H1 (cell line): ENCODE measurements at regions not wholly inside any gene's neighbourhood (a gene's known extent, or its start where the extent isn't known, plus 50 kb on each side); places are given as distances from the start of the nearest gene placed in this dataset.

ENCODE experiments used
- CTCF ChIA-PET: fragments of 300-600 bp; sonication (Branson Sonifier 250); formaldehyde crosslinking; loops from one replicate; lab custom pipeline; 2021; ENCODE audit not compliant: partially characterized antibody; lab: Charles Lee
- POLR2A ChIA-PET: fragments of 300-600 bp; sonication (Branson Sonifier 250); formaldehyde crosslinking; loops from one replicate; lab custom pipeline; 2021; ENCODE audit warnings: inconsistent platforms; ENCODE audit not compliant: partially characterized antibody; lab: Charles Lee
- DNase-seq, 2 experiments: peaks; one replicate each; pipeline versions ENCODE4 v3.0.0 to v3.0.0-alpha.2; 2010 to 2022; ENCODE audit warnings: low spot score in 2 of 2, low read depth in 1 of 2, mixed read lengths in 1 of 2
- FAIRE-seq: peaks from 2 replicates; lab custom pipeline; 2011; peaks lifted over from hg19 to GRCh38; lab: Jason Lieb, UNC
- H2AFZ ChIP-seq: 2 replicates; pipeline ENCODE4 v1.8.1; 2012; ENCODE audit warnings: low read length, inconsistent platforms
- H2AK5ac ChIP-seq: 2 replicates; pipeline ENCODE4 v1.6.1; 2013; ENCODE audit warnings: low read depth, low read length
- H2BK120ac ChIP-seq: replicated peaks from 2 replicates; pipeline ENCODE3; 2013; ENCODE audit warnings: low read depth, low read length, inconsistent platforms
- H2BK12ac ChIP-seq: 2 replicates; pipeline ENCODE4 v1.6.1; 2013; ENCODE audit warnings: low read depth, low read length
- H2BK15ac ChIP-seq: 2 replicates; pipeline ENCODE4 v1.6.1; 2013; ENCODE audit warnings: low read length
- H2BK20ac ChIP-seq: 2 replicates; pipeline ENCODE4 v1.6.1; 2013; ENCODE audit warnings: low read length
- H2BK5ac ChIP-seq: 2 replicates; pipeline ENCODE4 v1.6.1; 2013; ENCODE audit warnings: low read depth, low read length
- H3K14ac ChIP-seq: 2 replicates; pipeline ENCODE4 v1.6.1; 2013; ENCODE audit warnings: inconsistent platforms; ENCODE audit not compliant: insufficient read length
- H3K18ac ChIP-seq: 2 replicates; pipeline ENCODE4 v1.6.1; 2013; ENCODE audit warnings: low read length; ENCODE audit errors: extremely low read depth
- H3K23ac ChIP-seq: 2 replicates; pipeline ENCODE4 v1.6.1; 2013; ENCODE audit warnings: inconsistent platforms; ENCODE audit not compliant: insufficient read length
- H3K23me2 ChIP-seq: 2 replicates; pipeline ENCODE4 v1.6.1; 2013; ENCODE audit warnings: low read depth, low read length
- H3K27ac ChIP-seq: 2 replicates; pipeline ENCODE4 v1.6.1; 2011; ENCODE audit warnings: low read depth, low read length, inconsistent platforms
- H3K27me3 ChIP-seq, 4 experiments: replicated peaks in 1 of 4; 1 replicate in 1 of 4; 2 replicates in 3 of 4; pipeline versions ENCODE4 v1.6.1 to v1.8.1; 2011 to 2013; ENCODE audit warnings: low read length in 3 of 4, mild to moderate bottlenecking in 3 of 4, inconsistent platforms in 2 of 4, mixed read lengths in 2 of 4, moderate library complexity in 1 of 4; ENCODE audit not compliant: control insufficient read depth in 3 of 4, insufficient read depth in 3 of 4; ENCODE audit errors: extremely low read depth in 1 of 4
- H3K36me3 ChIP-seq, 4 experiments: 2 replicates each; pipeline versions ENCODE4 v1.6.1 to v1.8.1; 2011 to 2013; ENCODE audit warnings: mild to moderate bottlenecking in 4 of 4, low read length in 3 of 4, moderate library complexity in 2 of 4, control low read depth in 1 of 4, inconsistent platforms in 1 of 4; ENCODE audit not compliant: insufficient read depth in 4 of 4, control insufficient read depth in 2 of 4
- H3K4ac ChIP-seq: replicated peaks from 2 replicates; pipeline ENCODE3; 2013; ENCODE audit warnings: low read length, low read depth, mixed read lengths, inconsistent platforms; ENCODE audit not compliant: insufficient read length
- H3K4me1 ChIP-seq, 4 experiments: replicated peaks in 1 of 4; 1 replicate in 1 of 4; 2 replicates in 3 of 4; pipeline versions ENCODE4 v1.6.1 to v1.8.1; 2011 to 2013; ENCODE audit warnings: low read length in 3 of 4, inconsistent platforms in 2 of 4, mixed read lengths in 1 of 4; ENCODE audit not compliant: insufficient read depth in 4 of 4, control insufficient read depth in 3 of 4
- H3K4me2 ChIP-seq, 2 experiments: 2 replicates each; pipeline versions ENCODE4 v1.6.1 to v1.8.1; 2011 to 2013; ENCODE audit warnings: low read depth in 2 of 2, low read length in 2 of 2, control low read depth in 1 of 2, inconsistent platforms in 1 of 2, mild to moderate bottlenecking in 1 of 2; ENCODE audit not compliant: insufficient read depth in 1 of 2
- H3K4me3 ChIP-seq, 4 experiments: fragments of 200-600, 300-600 bp in 1 of 4; sonication (generic), shearing (Covaris generic), sonication (Bioruptor Twin) in 1 of 4; 2 replicates each; pipeline versions ENCODE4 v1.5.1 to v1.8.1; 2011 to 2016; ENCODE audit warnings: low read length in 4 of 4, low read depth in 3 of 4, control low read depth in 2 of 4, inconsistent platforms in 2 of 4, mild to moderate bottlenecking in 2 of 4, mixed read lengths in 1 of 4, moderate library complexity in 1 of 4; ENCODE audit not compliant: insufficient read depth in 2 of 4; ENCODE audit errors: extremely low read depth in 1 of 4
- H3K56ac ChIP-seq: replicated peaks from 2 replicates; pipeline ENCODE3; 2013; ENCODE audit warnings: low read depth, mild to moderate bottlenecking, mixed read lengths, low read length, inconsistent platforms; ENCODE audit not compliant: insufficient read length
- H3K79me1 ChIP-seq: 2 replicates; pipeline ENCODE4 v1.6.1; 2013; ENCODE audit warnings: low read depth, low read length, control low read depth
- H3K79me2 ChIP-seq, 2 experiments: 2 replicates each; pipeline versions ENCODE4 v1.6.1 to v1.8.1; 2012 to 2013; ENCODE audit warnings: low read length in 2 of 2, mild to moderate bottlenecking in 2 of 2, inconsistent platforms in 1 of 2; ENCODE audit not compliant: insufficient read depth in 2 of 2, control insufficient read depth in 1 of 2
- H3K9ac ChIP-seq, 4 experiments: replicated peaks in 1 of 4; 1 replicate in 1 of 4; 2 replicates in 3 of 4; pipeline versions ENCODE4 v1.6.1 to v1.8.1; 2011 to 2013; ENCODE audit warnings: low read depth in 3 of 4, low read length in 3 of 4, control low read depth in 2 of 4, mild to moderate bottlenecking in 2 of 4, moderate library complexity in 2 of 4, inconsistent platforms in 1 of 4; ENCODE audit errors: extremely low read depth in 1 of 4
- H3K9me3 ChIP-seq, 2 experiments: 2 replicates each; pipeline versions ENCODE4 v1.6.1 to v1.8.1; 2012 to 2013; ENCODE audit warnings: mild to moderate bottlenecking in 2 of 2, moderate library complexity in 2 of 2, control low read depth in 1 of 2, inconsistent platforms in 1 of 2, low read depth in 1 of 2, low read length in 1 of 2, mixed read lengths in 1 of 2; ENCODE audit not compliant: insufficient read depth in 2 of 2
- H4K20me1 ChIP-seq, 2 experiments: replicated peaks in 1 of 2; 2 replicates each; pipeline versions ENCODE3 to v1.8.1; 2011 to 2013; ENCODE audit warnings: inconsistent platforms in 2 of 2, low read length in 2 of 2, mild to moderate bottlenecking in 1 of 2; ENCODE audit not compliant: insufficient read depth in 2 of 2, control insufficient read depth in 1 of 2
- H4K5ac ChIP-seq: 2 replicates; pipeline ENCODE4 v1.6.1; 2013; ENCODE audit warnings: low read length, low read depth, mixed read lengths, inconsistent platforms; ENCODE audit not compliant: insufficient read length
- H4K8ac ChIP-seq: 2 replicates; pipeline ENCODE4 v1.8.0; 2013; ENCODE audit warnings: mild to moderate bottlenecking, moderate library complexity, low read length, inconsistent platforms; ENCODE audit not compliant: insufficient read depth; ENCODE audit errors: extremely low read depth
- H4K91ac ChIP-seq: replicated peaks from 2 replicates; pipeline ENCODE3; 2013; ENCODE audit warnings: low read length, mixed read lengths, inconsistent platforms; ENCODE audit not compliant: insufficient read length
- ATF2 ChIP-seq: IDR thresholded peaks from 2 replicates; pipeline ENCODE4 v1.6.1; 2012; ENCODE audit warnings: low read length, inconsistent platforms
- CHD1 ChIP-seq: IDR thresholded peaks from 2 replicates; pipeline ENCODE4 v1.6.1; 2012; ENCODE audit warnings: low read depth, low read length, improper control_type of control experiment
- HDAC6 ChIP-seq: IDR thresholded peaks from one replicate; pipeline ENCODE4 v1.7.1; 2012; ENCODE audit warnings: low read depth, mild to moderate bottlenecking, inconsistent platforms, low read length, moderate library complexity
- KDM1A ChIP-seq: fragments of 200-600, 300-600 bp; sonication (generic); IDR thresholded peaks from 2 replicates; pipeline ENCODE4 v1.7.1; 2016; ENCODE audit warnings: mild to moderate bottlenecking, low read length, borderline replicate concordance
- KDM5A ChIP-seq: fragments of 200-600 bp; IDR thresholded peaks from 2 replicates; pipeline ENCODE4 v1.7.1; 2012; ENCODE audit warnings: mild to moderate bottlenecking, low read length, inconsistent platforms, mixed read lengths
- NANOG ChIP-seq: IDR thresholded peaks from 2 replicates; pipeline ENCODE4 v1.6.1; 2011; ENCODE audit warnings: low read length, low read depth, mild to moderate bottlenecking, inconsistent platforms; ENCODE audit not compliant: insufficient read depth, poor library complexity, severe bottlenecking
- RAD21 ChIP-seq, 2 experiments: IDR thresholded peaks in 1 of 2; conservative IDR thresholded peaks in 1 of 2; 2 replicates each; pipeline ENCODE4 v1.6.1; 2011; ENCODE audit warnings: low read depth in 2 of 2, low read length in 2 of 2, improper control_type of control experiment in 1 of 2, inconsistent platforms in 1 of 2, mild to moderate bottlenecking in 1 of 2, moderate library complexity in 1 of 2
- SIN3A ChIP-seq, 2 experiments: IDR thresholded peaks in 1 of 2; conservative IDR thresholded peaks in 1 of 2; 2 replicates each; pipeline ENCODE4 v1.6.1; 2011 to 2012; ENCODE audit warnings: low read length in 2 of 2, improper control_type of control experiment in 1 of 2, low read depth in 1 of 2, mild to moderate bottlenecking in 1 of 2
- TCF12 ChIP-seq: IDR thresholded peaks from 2 replicates; pipeline ENCODE4 v1.6.1; 2011; ENCODE audit warnings: low read depth, mild to moderate bottlenecking, low read length
- WGBS, 2 experiments: shearing (Covaris generic) in 1 of 2; methylation state at CpG; one replicate each; pipeline versions ENCODE4 v1.1.6 to v1.1.7; 2013 to 2015; ENCODE audit warnings: low lambda C conversion rate in 2 of 2, mixed read lengths in 2 of 2, inconsistent platforms in 1 of 2, low coverage in 1 of 2, missing lambda C conversion rate in 1 of 2; ENCODE audit not compliant: insufficient replicate concordance in 2 of 2, insufficient coverage in 1 of 2, insufficient read length in 1 of 2; ENCODE audit errors: extremely low coverage in 1 of 2, missing lambda C conversion rate in 1 of 2; 5-methylcytosine and 5-hydroxymethylcytosine counted together

- Histone ChIP-seq H3K14ac (no peak overlapping the region), H4K91ac (no peak overlapping the region), H3K23me2 (no peaks in the 10 kb centered on the region), H3K79me2 (no peaks in the 10 kb centered on the region), H4K5ac (no peak overlapping the region), H3K4me2 (no peak overlapping the region), H4K20me1 (no peaks in the 10 kb centered on the region), H3K36me3 (no peaks in the 10 kb centered on the region), H2BK5ac (no peak overlapping the region), H3K18ac (no peak overlapping the region), H3K4me1 (peaks cover 0 to 8% (median 3%) of the 10 kb centered on the region in 4 experiments; a peak in 3 of 7 replicates), H2BK15ac (no peak overlapping the region), H4K8ac (no peak overlapping the region), H2AFZ (no peak overlapping the region), H2BK12ac (no peak overlapping the region), H3K79me1 (no peaks in the 10 kb centered on the region), H3K9ac (no peak overlapping the region), H3K56ac (no peak overlapping the region), H3K27me3 (no peaks in the 10 kb centered on the region), H3K4me3 (no peak overlapping the region), H2BK120ac (no peak overlapping the region), H2BK20ac (no peak overlapping the region), H3K23ac (no peak overlapping the region), H3K27ac (no peak overlapping the region), H2AK5ac (no peak overlapping the region), H3K9me3 (no peaks in the 10 kb centered on the region), H3K4ac (no peak overlapping the region)
- no peak for FAIRE-seq
- ChIA-PET POLR2A (no interaction called here), CTCF (no interaction called here)
- TF ChIP-seq KDM5A = no peak
- TF ChIP-seq NANOG = no peak
- no peak for TF ChIP-seq ATF2
- TF ChIP-seq HDAC6 = no peak
- TF ChIP-seq SIN3A (conservative IDR thresholded peaks at IDR 0.05 in 1 of 2, IDR thresholded peaks at IDR 0.05 in 1 of 2; ENCODE audit: low read depth in 1 of 2, low read length in 2 of 2) = no peak
- no peak for TF ChIP-seq KDM1A
- no peak for TF ChIP-seq CHD1
- no peak for TF ChIP-seq RAD21 (IDR thresholded peaks at IDR 0.05 in 1 of 2, conservative IDR thresholded peaks at IDR 0.05 in 1 of 2; ENCODE audit: low read depth in 2 of 2, low read length in 2 of 2)
- no peak for TF ChIP-seq TCF12
- no peak for DNase-seq
- 95% methylated on average over 7 of the region's 7 CpGs; no CpG with 5 or more reads in 1 of the 2 experiments for WGBS, 2 experiments
Observed at GRCh38 chr14:89649451-89650075, 232.5 kb upstream of the FOXN3 start.
